ENCODE measurements at regions not wholly inside any gene's neighbourhood (a gene's known extent, or its start where the extent isn't known, plus 50 kb on each side); places are given as distances from the start of the nearest gene placed in this dataset.

- peak; percentile 52 to 85 for DNase-seq
Measured at GRCh38 chr3:177928172-177928873, 607.9 kb upstream of the KCNMB2 start.

DNA sequence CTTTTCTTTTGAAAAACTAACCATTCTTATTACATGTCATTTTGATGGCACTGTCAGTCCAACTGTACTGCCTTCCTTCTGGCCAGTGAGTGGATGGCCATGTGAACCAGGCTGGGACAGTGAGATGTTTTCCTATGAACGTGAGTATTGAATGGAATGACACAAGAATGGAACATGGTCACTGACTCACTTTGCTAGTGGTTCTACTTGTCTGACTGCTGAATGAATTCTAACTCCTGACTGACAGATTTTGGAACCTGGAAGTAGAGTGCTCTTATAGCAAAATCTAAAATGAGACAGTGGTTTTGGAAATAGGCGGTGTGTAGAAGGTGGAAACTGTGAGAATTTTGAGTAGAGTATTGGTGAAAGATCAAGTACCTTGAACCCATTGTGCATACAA lies 606.9 kb upstream of the KCNMB2 start:
- DNase-seq, result peak in 1 of 2 donors; percentile 3

DNA sequence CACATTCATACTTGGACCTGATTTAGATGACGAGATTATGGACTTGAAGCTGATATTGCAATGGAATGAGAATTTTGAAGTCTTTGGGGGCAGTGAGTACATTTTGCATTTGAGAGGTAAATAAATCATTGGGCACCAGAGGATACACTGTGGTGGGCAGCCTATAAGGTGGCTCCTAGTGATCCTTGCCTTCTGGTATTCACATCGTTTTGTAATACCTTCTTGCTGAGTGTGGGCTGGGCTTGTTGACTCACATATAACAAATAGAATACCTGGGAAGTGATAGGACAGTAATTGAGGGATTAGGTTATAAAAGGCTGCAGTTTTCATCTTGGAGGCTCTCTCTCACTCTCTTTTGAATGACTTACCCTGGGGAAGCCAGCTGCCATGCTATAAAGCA lies 605.5 kb upstream of the KCNMB2 start:
- DNase-seq, result no peak

GRCh38 chr3:177931346-177931745 lies 604.9 kb upstream of the KCNMB2 start:
- no peak for DNase-seq

GRCh38 chr3:177932346-177932745 lies 603.9 kb upstream of the KCNMB2 start:
- no peak for DNase-seq

GRCh38 chr3:177932750-177933660 lies 603.2 kb upstream of the KCNMB2 start:
- peak in 1 of 2 donors; percentile 39 for DNase-seq

DNA sequence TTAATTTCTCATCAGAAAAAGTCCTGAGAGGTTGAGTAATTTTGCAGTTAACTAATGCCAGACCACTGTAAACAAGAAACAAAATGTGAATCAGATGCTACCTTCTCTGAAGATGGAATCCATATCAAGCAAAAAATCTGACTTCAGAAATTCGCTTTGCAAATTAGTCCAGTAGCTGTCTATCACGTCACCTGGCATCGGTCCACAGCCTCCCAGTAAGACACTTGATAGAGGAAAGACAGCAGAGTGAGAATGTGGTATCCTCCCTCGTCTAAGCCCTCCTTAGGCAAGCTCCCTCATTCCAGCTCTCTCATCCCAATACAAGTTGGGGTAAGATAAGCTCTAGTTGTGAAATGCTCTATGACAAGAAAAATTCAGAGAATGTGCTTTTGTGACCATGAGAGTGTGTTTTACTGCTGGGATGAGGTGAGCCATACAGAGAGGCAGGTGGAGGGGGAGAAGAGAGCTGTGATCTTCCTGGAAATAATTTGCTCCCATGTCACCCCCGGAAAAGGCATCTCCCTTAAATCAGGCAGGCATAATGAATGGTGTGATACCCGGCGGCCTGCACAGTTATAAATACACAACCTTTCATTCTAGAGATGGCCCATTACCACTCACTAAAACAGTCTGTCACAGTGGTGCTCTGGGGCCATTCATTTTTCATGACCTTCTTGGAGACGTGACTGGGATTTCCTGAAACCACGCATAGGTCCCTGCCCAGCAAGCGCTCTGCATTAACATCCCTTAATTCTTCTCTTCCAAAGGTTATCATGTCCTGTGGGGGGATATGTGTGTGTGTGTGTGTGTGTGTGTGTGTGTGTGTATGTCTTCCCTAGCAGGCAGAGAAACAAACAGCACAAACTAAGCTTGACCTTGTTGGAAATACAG lies 602.0 kb upstream of the KCNMB2 start:
- no peak for DNase-seq

- no peak for DNase-seq
Measured at GRCh38 chr3:177935047-177935446, 601.2 kb upstream of the KCNMB2 start.

GRCh38 chr3:177936721-177937120 lies 599.5 kb upstream of the KCNMB2 start:
- no peak for DNase-seq

GRCh38 chr3:177942911-177943310 lies 593.3 kb upstream of the KCNMB2 start:
- no peak for DNase-seq

GRCh38 chr3:177944228-177944661 lies 592.0 kb upstream of the KCNMB2 start:
- peak; percentile 69 to 85 for DNase-seq

GRCh38 chr3:177946048-177946447 lies 590.2 kb upstream of the KCNMB2 start:
- DNase-seq, result no peak

DNA sequence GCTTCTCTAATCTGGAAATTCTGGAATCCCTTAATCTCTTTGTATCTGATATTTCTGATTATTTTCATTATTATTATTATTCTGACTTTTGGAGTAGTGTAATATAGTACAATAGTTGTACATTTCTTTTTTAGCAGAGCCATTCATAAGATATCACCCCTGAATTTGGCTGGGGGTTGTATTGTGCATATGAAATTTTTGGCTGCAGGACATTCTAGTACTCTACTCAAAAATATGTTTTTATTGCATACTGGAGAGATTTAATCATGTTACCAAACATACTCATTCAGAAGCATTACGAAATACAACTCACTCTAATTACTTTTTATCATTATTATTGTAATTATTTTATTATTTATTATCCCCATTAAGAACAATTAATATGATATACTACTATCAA lies 589.7 kb upstream of the KCNMB2 start:
- no peak for DNase-seq

DNA sequence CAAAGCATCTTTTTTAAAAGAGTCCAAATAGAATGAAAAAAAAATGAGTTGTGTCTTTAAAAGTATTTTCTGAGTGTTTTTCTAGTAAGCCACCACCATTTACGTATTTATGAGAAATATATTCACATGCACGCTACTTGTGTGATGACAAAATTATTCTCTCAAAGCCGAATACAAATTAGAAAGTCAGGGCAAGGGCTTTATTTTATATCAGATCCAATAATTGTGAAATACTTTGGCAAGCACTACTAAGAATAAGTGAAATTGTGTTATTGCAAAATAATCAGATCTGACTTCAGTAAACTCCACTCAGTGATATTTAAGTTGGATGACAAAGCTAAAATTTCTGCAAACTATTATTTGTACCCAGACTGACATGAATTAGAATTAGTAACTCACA lies 589.3 kb upstream of the KCNMB2 start:
- DNase-seq, result peak in 1 of 2 donors; percentile 61

DNA sequence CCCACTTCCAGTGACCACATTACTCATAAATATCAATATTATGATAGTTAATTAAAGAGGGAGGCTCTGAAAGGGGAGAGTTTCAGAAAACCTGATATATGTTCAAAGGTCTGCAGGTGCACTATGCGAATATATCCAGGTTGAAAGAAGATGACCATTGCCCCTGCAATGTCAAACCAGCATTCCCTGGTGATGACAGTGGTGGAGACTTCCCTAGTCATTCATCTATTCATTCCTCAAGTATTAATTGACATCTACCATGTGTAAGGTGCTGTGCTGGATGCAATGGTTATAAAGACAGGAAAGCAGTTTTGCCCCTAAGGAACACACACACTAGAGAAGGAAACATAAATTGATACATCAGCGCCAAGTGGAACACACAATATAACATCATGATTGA lies 588.3 kb upstream of the KCNMB2 start:
- DNase-seq, result no peak

GRCh38 chr3:177948716-177949425 lies 587.4 kb upstream of the KCNMB2 start:
- DNase-seq, result no peak

- no peak for DNase-seq
Measured at GRCh38 chr3:177959188-177959587, 577.0 kb upstream of the KCNMB2 start.

- DNase-seq, result no peak
Measured at GRCh38 chr3:177960014-177960413, 576.2 kb upstream of the KCNMB2 start.

DNA sequence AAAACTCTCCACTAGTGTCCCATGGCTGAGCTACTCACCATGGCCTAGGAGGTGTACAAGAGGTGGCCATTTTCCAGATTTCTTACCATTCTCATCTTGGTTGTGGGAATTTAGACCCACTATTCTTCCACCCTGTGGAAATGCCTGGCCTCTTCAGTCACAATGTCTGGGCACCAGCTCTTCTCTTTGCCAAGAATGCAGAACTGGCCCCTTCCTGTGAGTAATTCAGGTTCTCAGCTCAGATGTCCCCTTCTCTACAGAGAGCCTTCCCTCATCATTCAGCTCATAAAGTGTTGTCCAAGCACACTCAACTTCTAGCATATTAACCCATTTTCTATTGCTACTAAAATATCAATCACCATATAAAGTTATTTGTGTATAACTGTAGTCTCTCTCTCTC lies 575.5 kb upstream of the KCNMB2 start:
- no peak for DNase-seq

- DNase-seq, result no peak
Measured at GRCh38 chr3:177961784-177962183, 574.5 kb upstream of the KCNMB2 start.

DNA sequence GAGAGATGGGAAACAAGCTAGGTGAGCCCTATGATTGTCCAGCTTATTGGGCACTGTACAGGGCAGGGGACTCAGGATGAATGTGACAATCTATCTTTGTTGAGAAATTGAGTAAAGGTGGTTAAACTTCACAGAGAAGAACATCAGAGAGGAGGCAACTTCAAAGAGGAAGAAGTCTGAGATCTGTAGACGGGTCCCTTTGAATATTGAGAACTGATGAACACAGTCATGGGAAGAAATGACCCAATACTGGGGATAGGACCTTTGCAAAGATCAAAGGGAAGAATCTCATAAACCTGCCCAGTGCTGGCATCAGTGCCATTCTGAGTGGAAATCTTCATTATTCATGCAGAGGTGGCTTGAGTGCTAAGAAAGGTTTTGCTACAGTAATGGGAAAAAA lies 569.7 kb upstream of the KCNMB2 start:
- DNase-seq, result no peak

DNA sequence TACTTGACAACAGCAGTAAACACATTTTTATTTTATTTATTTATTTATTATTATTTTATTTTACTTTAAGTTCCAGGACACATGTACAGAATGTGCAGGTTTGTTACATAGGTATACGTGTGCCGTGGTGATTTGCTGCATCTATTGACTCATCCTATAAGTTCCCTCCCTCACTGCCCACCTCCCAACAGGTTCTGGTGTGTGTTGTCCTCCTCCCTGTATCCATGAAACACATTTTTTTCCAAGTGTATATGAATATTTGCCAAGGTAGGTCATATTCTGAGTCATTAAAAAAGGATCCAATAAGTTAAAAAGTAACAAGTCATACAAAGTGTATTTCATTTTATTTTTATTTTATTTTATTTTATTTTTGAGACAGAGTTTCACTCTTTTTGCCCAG lies 567.3 kb upstream of the KCNMB2 start:
- DNase-seq, result no peak

All from inflammatory macrophage (primary cell).